LNCaP clone FGC (cell line): ENCODE measurements at regions not wholly inside any gene's neighbourhood (a gene's known extent, or its start where the extent isn't known, plus 50 kb on each side); places are given as distances from the start of the nearest gene placed in this dataset.

ENCODE experiments used
- DNase-seq: peaks from one replicate; pipeline ENCODE4 v3.0.0-alpha.2; 2011; ENCODE audit warnings: low read depth
- H3K4me3 ChIP-seq: 2 replicates; pipeline ENCODE4 v1.5.1; 2011; ENCODE audit warnings: mild to moderate bottlenecking, low read depth, low read length, control low read depth
- TF ChIP-seq, protein P1 (sequence below): IDR thresholded peaks from 2 replicates; pipeline ENCODE4 v1.5.1; 2012; ENCODE audit warnings: mild to moderate bottlenecking; ENCODE audit not compliant: control insufficient read depth, insufficient read depth; ENCODE audit errors: extremely low read depth

DNA sequence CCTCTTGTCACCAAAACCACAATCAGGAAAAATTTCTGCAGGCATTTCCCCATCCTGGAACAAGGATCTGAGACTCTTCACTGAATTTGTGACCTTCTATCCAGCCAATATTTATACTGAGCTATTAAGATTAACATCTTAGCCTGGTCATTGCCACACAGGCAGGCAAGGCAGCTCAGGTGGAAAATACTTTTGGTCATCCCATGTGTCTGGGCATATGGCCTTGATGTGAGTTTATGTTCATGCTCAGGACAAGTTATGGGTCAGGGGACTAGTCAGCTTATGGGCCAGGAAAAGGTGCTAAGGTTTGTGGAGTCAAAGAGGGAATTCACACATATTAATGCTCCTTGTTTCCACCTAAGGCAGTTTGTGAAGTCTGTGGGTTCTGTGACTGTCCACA lies 124.3 kb upstream of the TOP3B start:
- no peak overlapping the region for H3K4me3 ChIP-seq
- no peak for DNase-seq
- TF ChIP-seq, protein P1, sequence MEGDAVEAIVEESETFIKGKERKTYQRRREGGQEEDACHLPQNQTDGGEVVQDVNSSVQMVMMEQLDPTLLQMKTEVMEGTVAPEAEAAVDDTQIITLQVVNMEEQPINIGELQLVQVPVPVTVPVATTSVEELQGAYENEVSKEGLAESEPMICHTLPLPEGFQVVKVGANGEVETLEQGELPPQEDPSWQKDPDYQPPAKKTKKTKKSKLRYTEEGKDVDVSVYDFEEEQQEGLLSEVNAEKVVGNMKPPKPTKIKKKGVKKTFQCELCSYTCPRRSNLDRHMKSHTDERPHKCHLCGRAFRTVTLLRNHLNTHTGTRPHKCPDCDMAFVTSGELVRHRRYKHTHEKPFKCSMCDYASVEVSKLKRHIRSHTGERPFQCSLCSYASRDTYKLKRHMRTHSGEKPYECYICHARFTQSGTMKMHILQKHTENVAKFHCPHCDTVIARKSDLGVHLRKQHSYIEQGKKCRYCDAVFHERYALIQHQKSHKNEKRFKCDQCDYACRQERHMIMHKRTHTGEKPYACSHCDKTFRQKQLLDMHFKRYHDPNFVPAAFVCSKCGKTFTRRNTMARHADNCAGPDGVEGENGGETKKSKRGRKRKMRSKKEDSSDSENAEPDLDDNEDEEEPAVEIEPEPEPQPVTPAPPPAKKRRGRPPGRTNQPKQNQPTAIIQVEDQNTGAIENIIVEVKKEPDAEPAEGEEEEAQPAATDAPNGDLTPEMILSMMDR, result no peak

DNA sequence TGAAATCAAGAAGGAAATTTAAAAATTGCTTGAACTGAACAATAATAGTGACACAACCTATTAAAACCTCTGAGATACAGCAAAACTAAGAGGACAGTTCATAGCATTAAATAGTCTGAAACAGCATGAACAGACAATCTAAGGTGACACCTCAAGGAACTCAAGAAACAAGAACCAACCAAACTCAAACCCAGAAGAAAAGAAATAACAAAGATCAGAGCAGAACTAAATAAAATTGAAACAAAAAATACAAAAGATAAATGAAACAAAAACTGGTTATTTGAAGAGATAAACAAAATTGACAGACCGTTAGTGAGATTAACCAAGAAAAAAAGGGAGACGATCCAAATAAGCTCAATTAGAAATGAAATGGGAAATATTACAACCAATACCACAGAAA lies 122.8 kb upstream of the TOP3B start:
- no peak overlapping the region for H3K4me3 ChIP-seq
- no peak for DNase-seq
- TF ChIP-seq, protein P1, result no peak

DNA sequence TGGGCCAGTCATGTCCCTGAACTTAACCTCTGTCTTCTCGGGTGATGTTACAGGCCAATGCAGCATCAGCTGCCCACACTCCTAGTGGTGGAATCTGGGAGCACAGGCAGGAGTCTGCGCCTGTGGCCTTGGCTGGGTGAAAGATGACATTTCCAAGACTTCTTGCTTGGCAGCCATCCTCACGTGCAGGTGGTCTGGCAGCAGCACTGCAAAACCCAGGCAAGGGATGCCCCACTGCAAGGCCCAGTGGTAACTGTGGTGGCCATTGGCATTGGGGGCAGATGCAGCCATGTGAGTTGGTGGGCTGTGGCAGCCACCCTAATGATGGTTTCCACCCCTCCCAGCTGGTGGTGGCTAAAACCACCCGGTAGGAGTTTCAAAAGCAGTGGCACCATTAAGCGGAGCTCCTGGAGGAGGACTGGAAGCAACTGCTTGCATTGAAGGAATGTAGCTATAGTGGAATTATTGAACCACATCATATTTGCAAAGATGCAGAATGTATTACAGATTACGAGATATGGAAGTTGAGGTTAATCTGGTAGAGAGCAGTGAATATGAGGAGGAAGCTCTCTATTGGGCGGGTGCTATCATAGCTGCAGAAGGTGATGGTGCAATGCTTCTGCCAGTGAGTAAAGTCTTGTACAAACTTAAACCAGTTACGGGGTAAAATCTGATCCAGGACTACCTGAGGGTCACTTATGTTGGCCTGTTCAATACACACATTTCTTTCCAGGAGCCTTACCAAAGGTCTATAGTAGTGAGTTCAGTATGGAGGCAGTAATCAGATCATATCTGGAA lies 120.7 kb upstream of the TOP3B start:
- H3K4me3 ChIP-seq, result no peak overlapping the region
- TF ChIP-seq, protein P1, result no peak
- no peak for DNase-seq

DNA sequence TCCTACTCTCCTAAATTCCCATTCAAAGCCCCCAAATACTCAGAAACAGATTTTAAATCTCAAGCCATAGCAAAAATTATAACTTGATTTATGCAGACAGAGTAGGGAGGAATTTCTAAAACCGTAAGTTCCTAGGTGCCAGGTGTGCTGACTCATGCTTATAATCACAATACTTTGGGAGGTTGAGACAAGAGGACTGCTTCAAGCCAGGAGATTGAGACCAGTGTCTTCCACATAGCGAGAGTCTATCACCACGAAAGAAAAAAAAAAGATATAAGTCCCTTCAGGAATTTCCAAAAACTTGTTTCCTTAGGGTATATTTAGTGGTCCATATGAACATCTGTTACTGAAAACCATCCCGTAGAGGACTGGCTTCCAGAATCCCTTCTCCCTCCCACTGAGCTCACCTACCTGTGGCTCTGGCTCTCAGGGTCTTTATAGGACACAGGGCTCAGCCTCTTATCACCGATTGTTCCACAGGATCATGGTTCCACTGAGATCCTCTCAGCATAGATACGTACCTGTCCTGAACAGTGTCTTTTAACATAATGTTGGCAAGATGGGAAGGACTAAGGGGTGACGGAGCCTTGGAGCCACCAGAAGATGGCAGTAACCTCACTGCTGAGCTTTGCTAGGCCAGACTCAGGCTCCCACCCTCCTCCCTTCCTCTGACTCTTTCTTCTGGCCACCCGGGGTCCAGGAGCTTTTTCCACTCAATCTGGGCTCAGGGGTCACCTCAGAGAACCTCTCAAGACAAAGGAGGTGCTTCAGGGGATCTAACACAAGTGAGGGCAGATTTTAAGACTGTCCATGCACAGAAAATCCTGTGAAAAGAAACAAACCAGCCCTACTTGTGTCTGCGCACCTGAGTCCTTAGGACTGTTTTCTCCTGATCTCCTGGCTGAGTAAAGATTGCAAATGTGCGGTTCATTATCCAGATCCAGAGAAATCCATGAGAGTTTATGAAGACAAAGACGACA lies 117.5 kb upstream of the TOP3B start:
- TF ChIP-seq, protein P1, result peak; percentile 23; the same call in 1 of the 2 replicates
- no peak for DNase-seq
- no peak overlapping the region for H3K4me3 ChIP-seq

DNA sequence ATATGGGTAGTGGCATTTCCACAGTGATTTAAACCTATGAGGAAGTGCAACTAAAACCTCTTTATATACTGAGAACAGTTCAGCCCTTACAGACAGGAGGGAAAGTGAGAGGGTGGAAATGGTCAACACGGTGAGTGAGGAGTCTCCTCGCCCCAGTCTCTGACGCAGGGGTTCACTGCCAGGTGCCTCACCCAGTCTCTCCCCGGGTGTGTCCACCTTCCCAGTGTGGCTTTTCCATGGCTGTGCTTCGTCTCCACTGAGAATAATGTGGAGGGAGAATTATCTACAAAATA lies 116.6 kb upstream of the TOP3B start:
- no peak overlapping the region for H3K4me3 ChIP-seq
- DNase-seq, result no peak
- TF ChIP-seq, protein P1, result no peak

DNA sequence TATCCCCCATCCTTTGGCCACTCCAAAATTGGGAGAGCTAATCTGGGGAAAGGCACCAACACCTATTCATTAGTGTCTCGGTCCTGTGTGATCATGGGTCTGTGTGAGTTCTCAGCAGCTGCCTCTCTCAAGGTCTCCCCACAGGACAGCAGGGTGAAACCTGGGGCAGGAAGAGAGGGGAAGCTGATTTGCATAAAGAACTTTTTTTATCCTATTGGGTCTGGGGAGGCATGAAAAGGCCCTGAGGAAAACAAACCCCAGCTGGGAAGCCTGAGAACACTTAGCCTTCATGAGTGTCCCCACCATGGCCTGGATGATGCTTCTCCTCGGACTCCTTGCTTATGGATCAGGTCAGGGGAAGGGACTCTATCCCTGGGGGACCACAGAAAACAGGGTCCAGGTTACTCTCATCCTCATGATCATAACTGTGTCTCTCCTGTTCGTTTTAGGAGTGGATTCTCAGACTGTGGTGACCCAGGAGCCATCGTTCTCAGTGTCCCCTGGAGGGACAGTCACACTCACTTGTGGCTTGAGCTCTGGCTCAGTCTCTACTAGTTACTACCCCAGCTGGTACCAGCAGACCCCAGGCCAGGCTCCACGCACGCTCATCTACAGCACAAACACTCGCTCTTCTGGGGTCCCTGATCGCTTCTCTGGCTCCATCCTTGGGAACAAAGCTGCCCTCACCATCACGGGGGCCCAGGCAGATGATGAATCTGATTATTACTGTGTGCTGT lies 116.0 kb upstream of the TOP3B start:
- TF ChIP-seq, protein P1, result no peak
- no peak overlapping the region for H3K4me3 ChIP-seq
- DNase-seq, result no peak
